Activated naive CD4-positive, alpha-beta T cell treated with Interleukin-2 at 50 U/mL for 16 hours (primary cell): ENCODE measurements at regions not wholly inside any gene's neighbourhood (a gene's known extent, or its start where the extent isn't known, plus 50 kb on each side); places are given as distances from the start of the nearest gene placed in this dataset.

ENCODE experiments used
- DNase-seq: peaks from one replicate; pipeline ENCODE4 v3.0.0-alpha.2; 2020

- no peak for DNase-seq
Observed at GRCh38 chr6:98657764-98658163, 176.6 kb upstream of the POU3F2 start.

- no peak for DNase-seq
Observed at GRCh38 chr6:98669371-98669770, 165.0 kb upstream of the POU3F2 start.

GRCh38 chr6:98670045-98670746 lies 164.2 kb upstream of the POU3F2 start:
- no peak for DNase-seq

GRCh38 chr6:98672681-98673475 lies 161.5 kb upstream of the POU3F2 start:
- DNase-seq: no peak

GRCh38 chr6:98678481-98678880 lies 155.9 kb upstream of the POU3F2 start:
- DNase-seq: no peak

- no peak for DNase-seq
Observed at GRCh38 chr6:98686008-98686601, 148.3 kb upstream of the POU3F2 start.

- no peak for DNase-seq
Observed at GRCh38 chr6:98687752-98688151, 146.6 kb upstream of the POU3F2 start.

GRCh38 chr6:98695091-98695801 lies 139.1 kb upstream of the POU3F2 start:
- DNase-seq: no peak

- DNase-seq: no peak
Observed at GRCh38 chr6:98711380-98711779, 123.0 kb upstream of the POU3F2 start.

- no peak for DNase-seq
Observed at GRCh38 chr6:98716341-98716740, 118.0 kb upstream of the POU3F2 start.

GRCh38 chr6:98717322-98717877 lies 117.0 kb upstream of the POU3F2 start:
- DNase-seq: no peak

GRCh38 chr6:98717988-98718387 lies 116.4 kb upstream of the POU3F2 start:
- DNase-seq: no peak

- DNase-seq: no peak
Observed at GRCh38 chr6:98724537-98724936, 109.8 kb upstream of the POU3F2 start.

- no peak for DNase-seq
Observed at GRCh38 chr6:98747273-98747672, 87.1 kb upstream of the POU3F2 start.

GRCh38 chr6:98747960-98748359 lies 86.4 kb upstream of the POU3F2 start:
- DNase-seq: no peak

- DNase-seq: no peak
Observed at GRCh38 chr6:98759459-98759858, 74.9 kb upstream of the POU3F2 start.

GRCh38 chr6:98764373-98764911 lies 69.9 kb upstream of the POU3F2 start:
- DNase-seq: no peak

GRCh38 chr6:98769546-98769945 lies 64.8 kb upstream of the POU3F2 start:
- no peak for DNase-seq

GRCh38 chr6:98775205-98775604 lies 59.2 kb upstream of the POU3F2 start:
- DNase-seq: no peak

GRCh38 chr6:98777762-98778161 lies 56.6 kb upstream of the POU3F2 start:
- no peak for DNase-seq

GRCh38 chr6:98779618-98780017 lies 54.8 kb upstream of the POU3F2 start:
- no peak for DNase-seq

- DNase-seq: no peak
Observed at GRCh38 chr6:98782772-98783171, 51.6 kb upstream of the POU3F2 start.

- DNase-seq: no peak
Observed at GRCh38 chr6:98783578-98783977, 50.8 kb upstream of the POU3F2 start.
